Stimulated activated naive B cell treated with anti-CD40 and anti-IgM and Interleukin-4, amounts not matched to agents 10 μg/mL and 1 μg/mL and 100 μg/mL, for 72 hours (primary cell): ENCODE measurements at regions not wholly inside any gene's neighbourhood (a gene's known extent, or its start where the extent isn't known, plus 50 kb on each side); places are given as distances from the start of the nearest gene placed in this dataset.

ENCODE experiments used
- ATAC-seq, 2 donors: fragments of 150-1000 bp; cut with Tn5 transposase; replicated peaks; 2 replicates each; pipeline ENCODE4 v1.10.0; 2021; ENCODE audit warnings: moderate library complexity in 1 of 2
- DNase-seq: peaks from one replicate; pipeline ENCODE4 v3.0.0; 2021
- H3K27ac Mint-ChIP-seq: one replicate; pipeline ENCODE4 v1.8.0; 2022; ENCODE audit warnings: mild to moderate bottlenecking, mixed read lengths
- H3K27me3 Mint-ChIP-seq, 2 donors: one replicate each; pipeline ENCODE4 v1.8.0; 2022; ENCODE audit warnings: mixed read lengths in 2 of 2
- H3K36me3 Mint-ChIP-seq, 2 donors: one replicate each; pipeline ENCODE4 v1.8.0; 2022; ENCODE audit warnings: mixed read lengths in 2 of 2, mild to moderate bottlenecking in 1 of 2
- H3K4me1 Mint-ChIP-seq, 2 donors: one replicate each; pipeline ENCODE4 v1.8.0; 2022; ENCODE audit warnings: mixed read lengths in 2 of 2, mild to moderate bottlenecking in 1 of 2
- H3K4me3 Mint-ChIP-seq, 2 donors: one replicate each; pipeline ENCODE4 v1.8.0; 2022; ENCODE audit warnings: mild to moderate bottlenecking in 2 of 2, mixed read lengths in 2 of 2, moderate library complexity in 1 of 2
- H3K9me3 Mint-ChIP-seq, 2 donors: one replicate each; pipeline ENCODE4 v1.8.0; 2022; ENCODE audit warnings: mixed read lengths in 2 of 2, mild to moderate bottlenecking in 1 of 2

- DNase-seq (no peak), ATAC-seq (no peak)
- H3K9me3 Mint-ChIP-seq, result no peaks in the 10 kb centered on the region
- no peak overlapping the region for H3K27ac Mint-ChIP-seq
- no peak overlapping the region for H3K4me3 Mint-ChIP-seq
- H3K27me3 Mint-ChIP-seq, result peaks cover 15 to 37% of the 10 kb centered on the region in 2 donors
- peaks cover 0 to 4% of the 10 kb centered on the region in 2 donors for H3K36me3 Mint-ChIP-seq
- peaks cover 0 to 3% of the 10 kb centered on the region in 2 donors for H3K4me1 Mint-ChIP-seq
These were observed 269.3 kb downstream of the TNS1 start for GRCh38 chr2:217733461-217733860.

- Mint-ChIP-seq H3K36me3 (peaks cover 0 to 4% of the 10 kb centered on the region in 2 donors), H3K9me3 (no peaks in the 10 kb centered on the region), H3K4me3 (no peak overlapping the region), H3K27me3 (peaks cover 15 to 37% of the 10 kb centered on the region in 2 donors), H3K27ac (no peak overlapping the region), H3K4me1 (peaks cover 0 to 3% of the 10 kb centered on the region in 2 donors)
- DNase-seq (no peak), ATAC-seq (no peak)
These were observed 269.8 kb downstream of the TNS1 start for GRCh38 chr2:217732992-217733391.

DNA sequence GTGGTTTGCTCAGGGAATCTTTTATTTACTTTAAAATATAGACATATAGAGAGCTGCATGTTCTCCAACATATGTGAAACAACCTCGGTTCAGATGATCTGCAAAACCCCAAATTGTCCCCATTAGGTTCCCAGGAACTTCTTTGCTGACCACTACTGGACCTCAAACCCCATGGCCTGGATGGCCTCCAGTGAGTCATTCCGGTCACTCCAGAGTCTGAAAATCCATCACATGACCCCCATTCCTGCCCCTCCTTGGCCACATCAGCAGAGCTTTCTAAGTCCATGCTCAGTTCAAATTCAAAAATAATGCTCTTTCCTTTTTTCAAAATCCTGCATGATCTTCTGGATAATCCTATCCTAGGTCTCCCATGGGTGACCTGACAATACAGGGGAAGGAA, 271.0 kb downstream of the TNS1 start:
- no peak overlapping the region for H3K27ac Mint-ChIP-seq
- H3K36me3 Mint-ChIP-seq, result peaks cover 0 to 4% of the 10 kb centered on the region in 2 donors
- peaks cover 0 to 3% of the 10 kb centered on the region in 2 donors for H3K4me1 Mint-ChIP-seq
- no peaks in the 10 kb centered on the region for H3K9me3 Mint-ChIP-seq
- DNase-seq (no peak), ATAC-seq (no peak)
- peaks cover 15 to 37% of the 10 kb centered on the region in 2 donors for H3K27me3 Mint-ChIP-seq
- H3K4me3 Mint-ChIP-seq, result no peak overlapping the region

DNA sequence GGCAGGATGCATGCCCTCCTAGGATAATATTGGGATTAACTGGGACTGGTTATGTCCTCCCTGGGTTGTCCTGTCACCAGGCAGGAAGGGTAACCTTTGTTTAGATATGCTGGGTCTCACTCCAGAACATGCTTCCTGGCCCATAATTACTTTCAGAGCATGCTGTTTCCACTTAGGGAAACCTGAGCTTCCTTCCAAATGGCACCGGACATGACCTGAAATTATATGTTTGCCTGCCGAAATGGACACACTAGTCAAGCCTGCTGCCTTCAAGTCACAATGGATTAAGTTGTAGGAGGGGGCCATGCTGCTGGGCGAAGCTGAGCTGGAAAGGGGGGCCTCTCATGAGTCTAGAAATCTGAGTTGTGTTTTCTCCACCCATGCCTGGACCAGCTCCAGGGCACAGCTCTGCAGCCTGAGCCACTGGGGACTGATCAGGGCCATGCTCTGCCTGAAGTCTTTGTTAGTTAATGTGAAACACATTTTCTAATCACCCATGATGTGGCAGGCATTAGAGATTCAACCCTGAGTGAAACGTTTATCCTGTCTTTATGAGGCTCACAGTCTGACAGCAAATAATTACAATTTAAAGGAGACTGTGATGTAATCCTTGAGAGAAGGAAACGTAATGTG, 273.3 kb downstream of the TNS1 start:
- DNase-seq (no peak), ATAC-seq (no peak)

GRCh38 chr2:217727801-217728200, 275.0 kb downstream of the TNS1 start:
- no peak for DNase-seq
- H3K27ac Mint-ChIP-seq, result no peak overlapping the region
- H3K4me3 Mint-ChIP-seq, result no peak overlapping the region
- peaks cover 0 to 14% of the 10 kb centered on the region in 2 donors for H3K27me3 Mint-ChIP-seq
- no peaks in the 10 kb centered on the region for H3K36me3 Mint-ChIP-seq
- H3K4me1 Mint-ChIP-seq, result no peaks in the 10 kb centered on the region
- no peak for ATAC-seq
- no peaks in the 10 kb centered on the region for H3K9me3 Mint-ChIP-seq

More for the DNA sequence above, 273.3 kb downstream of the TNS1 start:
- Mint-ChIP-seq H3K4me3 (no peak overlapping the region), H3K27ac (no peak overlapping the region), H3K27me3 (peaks cover 8 to 29% of the 10 kb centered on the region in 2 donors), H3K9me3 (no peaks in the 10 kb centered on the region), H3K36me3 (no peaks in the 10 kb centered on the region), H3K4me1 (no peaks in the 10 kb centered on the region)

GRCh38 chr2:217725409-217725808, 277.4 kb downstream of the TNS1 start:
- Mint-ChIP-seq H3K27me3 (peaks cover 0 to under 1% of the 10 kb centered on the region in 2 donors), H3K27ac (no peak overlapping the region), H3K36me3 (no peaks in the 10 kb centered on the region), H3K4me3 (no peak overlapping the region), H3K4me1 (no peaks in the 10 kb centered on the region), H3K9me3 (no peaks in the 10 kb centered on the region)
- DNase-seq, result no peak
- ATAC-seq, result no peak

- H3K4me3 Mint-ChIP-seq, result no peak overlapping the region
- ATAC-seq (no peak), DNase-seq (no peak)
- no peaks in the 10 kb centered on the region for H3K4me1 Mint-ChIP-seq
- peaks cover 0 to 3% of the 10 kb centered on the region in 2 donors for H3K27me3 Mint-ChIP-seq
- no peaks in the 10 kb centered on the region for H3K9me3 Mint-ChIP-seq
- no peak overlapping the region for H3K27ac Mint-ChIP-seq
- no peaks in the 10 kb centered on the region for H3K36me3 Mint-ChIP-seq
These were observed 278.3 kb downstream of the TNS1 start for GRCh38 chr2:217724471-217724870.

- Mint-ChIP-seq H3K4me1 (no peaks in the 10 kb centered on the region), H3K9me3 (no peaks in the 10 kb centered on the region), H3K36me3 (no peaks in the 10 kb centered on the region), H3K4me3 (no peak overlapping the region), H3K27ac (no peak overlapping the region), H3K27me3 (peaks cover 0 to 8% of the 10 kb centered on the region in 2 donors)
- DNase-seq (no peak), ATAC-seq (no peak)
These were observed 278.8 kb downstream of the TNS1 start for GRCh38 chr2:217723981-217724380.

DNA sequence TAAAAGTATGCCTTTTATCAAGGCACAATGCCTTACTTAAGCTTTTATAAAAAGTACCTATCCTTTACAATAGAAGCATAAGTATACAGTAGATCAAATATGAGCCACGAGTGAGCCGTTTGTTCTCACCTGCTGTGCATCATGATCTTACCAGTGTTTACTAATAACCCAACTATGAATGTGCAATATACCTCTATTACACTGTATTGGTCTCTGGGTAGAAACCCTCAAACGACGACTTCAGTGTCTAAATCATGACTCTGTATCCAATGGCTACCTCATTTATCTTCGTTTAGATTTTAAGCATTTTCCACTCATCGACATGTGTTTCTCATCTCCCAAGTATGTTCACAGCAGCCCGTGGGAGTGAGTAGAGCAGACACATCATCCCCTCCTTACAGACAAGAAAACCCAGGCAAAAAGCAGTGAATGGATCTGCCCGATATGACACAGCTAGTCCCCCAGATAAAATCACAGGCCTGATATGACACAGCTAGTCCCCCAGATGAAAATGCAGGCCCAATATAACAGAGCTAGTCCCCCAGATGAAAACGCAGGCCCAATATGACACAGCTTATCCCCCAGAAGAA, 279.8 kb downstream of the TNS1 start:
- Mint-ChIP-seq H3K4me3 (no peak overlapping the region), H3K27me3 (peaks cover 9 to 15% of the 10 kb centered on the region in 2 donors), H3K27ac (no peak overlapping the region), H3K4me1 (no peaks in the 10 kb centered on the region), H3K36me3 (no peaks in the 10 kb centered on the region), H3K9me3 (no peaks in the 10 kb centered on the region)
- ATAC-seq (no peak), DNase-seq (no peak)

DNA sequence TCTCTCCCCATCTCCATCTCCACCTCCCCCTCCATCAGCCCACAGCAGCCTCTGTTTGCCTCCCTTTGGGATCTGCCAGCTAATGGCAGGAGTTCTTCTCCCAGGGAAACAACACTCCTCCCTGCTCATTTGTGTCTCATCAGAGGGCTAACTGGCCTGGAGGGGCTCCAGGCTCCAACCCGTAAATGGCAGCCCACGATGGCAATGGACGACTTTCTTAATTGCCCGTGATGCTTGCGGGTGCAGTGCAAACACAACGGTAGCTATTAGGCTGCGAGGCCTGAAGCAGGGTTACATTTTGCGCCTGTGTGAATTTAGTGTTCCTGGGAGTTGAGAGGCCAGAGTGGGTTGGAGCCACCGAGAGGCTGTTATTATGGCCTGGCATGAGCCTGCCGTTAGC, 285.1 kb downstream of the TNS1 start:
- peaks cover 0 to 2% of the 10 kb centered on the region in 2 donors for H3K4me1 Mint-ChIP-seq
- no peak for DNase-seq
- peaks cover 38% of the 10 kb centered on the region in 2 donors for H3K27me3 Mint-ChIP-seq
- H3K9me3 Mint-ChIP-seq, result peaks cover 0 to 1% of the 10 kb centered on the region in 2 donors
- no peak overlapping the region for H3K4me3 Mint-ChIP-seq
- ATAC-seq, result no peak
- no peaks in the 10 kb centered on the region for H3K36me3 Mint-ChIP-seq
- H3K27ac Mint-ChIP-seq, result no peak overlapping the region

DNA sequence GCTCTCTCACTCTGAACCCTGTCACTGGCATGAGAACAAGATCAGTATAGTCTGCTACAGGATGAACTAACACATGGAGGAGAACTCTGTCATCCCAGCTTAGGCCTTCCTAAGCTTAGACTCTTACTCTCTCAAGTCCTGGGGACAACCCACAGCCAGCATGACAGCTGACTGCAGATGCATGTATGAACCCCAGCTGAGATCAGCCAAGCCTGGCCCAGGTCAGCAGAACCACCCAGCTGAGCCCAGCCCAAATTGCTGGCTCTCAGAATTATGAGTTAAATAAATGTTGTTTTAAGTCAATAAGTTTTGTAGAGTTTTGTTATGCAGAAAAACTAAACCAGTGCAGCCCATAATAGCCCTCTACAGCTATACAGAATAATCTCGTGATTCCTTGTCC, 287.3 kb downstream of the TNS1 start:
- Mint-ChIP-seq H3K9me3 (peaks cover 0 to 1% of the 10 kb centered on the region in 2 donors), H3K27me3 (peaks cover 38 to 49% of the 10 kb centered on the region in 2 donors), H3K27ac (no peak overlapping the region), H3K4me3 (no peak overlapping the region), H3K4me1 (peaks cover 0 to 2% of the 10 kb centered on the region in 2 donors), H3K36me3 (no peaks in the 10 kb centered on the region)
- no peak for ATAC-seq
- no peak for DNase-seq

DNA sequence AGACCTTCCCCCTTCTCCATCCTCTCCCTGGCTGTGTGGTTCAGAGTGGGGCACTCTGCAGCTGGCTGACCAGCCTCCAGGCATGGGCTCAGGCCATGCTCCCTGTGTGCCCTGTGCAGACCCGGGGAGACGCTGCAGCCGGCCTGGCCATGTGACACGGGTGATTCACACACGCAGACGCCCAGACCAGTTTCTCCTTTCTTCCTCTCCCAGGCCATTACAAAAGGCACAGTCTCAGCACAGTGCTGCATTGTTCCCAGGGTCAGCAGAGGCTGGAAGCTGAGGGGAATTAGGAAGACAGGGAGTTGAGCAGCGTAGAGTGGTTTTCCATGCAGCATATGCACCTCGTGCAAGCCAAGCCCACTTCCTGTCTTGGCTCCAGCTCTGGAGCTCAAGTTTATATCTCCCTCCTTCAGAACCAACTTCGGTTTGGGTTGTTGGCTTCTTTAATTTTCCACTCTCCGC, 288.5 kb downstream of the TNS1 start:
- H3K4me3 Mint-ChIP-seq, result no peak overlapping the region
- no peak overlapping the region for H3K27ac Mint-ChIP-seq
- DNase-seq, result no peak
- peaks cover 37 to 54% of the 10 kb centered on the region in 2 donors for H3K27me3 Mint-ChIP-seq
- peaks cover 0 to 2% of the 10 kb centered on the region in 2 donors for H3K4me1 Mint-ChIP-seq
- ATAC-seq, result no peak
- H3K36me3 Mint-ChIP-seq, result no peaks in the 10 kb centered on the region
- H3K9me3 Mint-ChIP-seq, result peaks cover 0 to 1% of the 10 kb centered on the region in 2 donors

- Mint-ChIP-seq H3K27ac (no peak overlapping the region), H3K36me3 (no peaks in the 10 kb centered on the region), H3K27me3 (peaks cover 34 to 52% of the 10 kb centered on the region in 2 donors), H3K4me3 (no peak overlapping the region), H3K9me3 (peaks cover 0 to 1% of the 10 kb centered on the region in 2 donors), H3K4me1 (peaks cover 0 to 2% of the 10 kb centered on the region in 2 donors)
- peak; percentile 49 for DNase-seq
- ATAC-seq, result peak; percentile 76 to 77
These were observed 289.2 kb downstream of the TNS1 start for GRCh38 chr2:217713395-217714286.

GRCh38 chr2:217712431-217712830, 290.4 kb downstream of the TNS1 start:
- no peaks in the 10 kb centered on the region for H3K36me3 Mint-ChIP-seq
- H3K9me3 Mint-ChIP-seq, result peaks cover 0 to 1% of the 10 kb centered on the region in 2 donors
- H3K27ac Mint-ChIP-seq, result no peak overlapping the region
- no peak for DNase-seq
- no peak for ATAC-seq
- peaks cover 24 to 43% of the 10 kb centered on the region in 2 donors for H3K27me3 Mint-ChIP-seq
- peaks cover 0 to 2% of the 10 kb centered on the region in 2 donors for H3K4me1 Mint-ChIP-seq
- H3K4me3 Mint-ChIP-seq, result no peak overlapping the region
